CD4-positive, alpha-beta T cell treated with Interleukin-15 for 4 hours (primary cell): ENCODE measurements at regions not wholly inside any gene's neighbourhood (a gene's known extent, or its start where the extent isn't known, plus 50 kb on each side); places are given as distances from the start of the nearest gene placed in this dataset.

Experiments used
- DNase-seq: peaks from one replicate; pipeline ENCODE4 v3.0.0-alpha.2; 2020; ENCODE audit warnings: low spot score

- no peak for DNase-seq
Measured at GRCh38 chr4:108400309-108400708, 220.1 kb upstream of the RPL34 start.

GRCh38 chr4:108399610-108400265 lies 220.6 kb upstream of the RPL34 start:
- no peak for DNase-seq

GRCh38 chr4:108398836-108399235 lies 221.5 kb upstream of the RPL34 start:
- DNase-seq = no peak

- DNase-seq = no peak
Measured at GRCh38 chr4:108398316-108398715, 222.1 kb upstream of the RPL34 start.

- no peak for DNase-seq
Measured at GRCh38 chr4:108397850-108398249, 222.5 kb upstream of the RPL34 start.

- DNase-seq = no peak
Measured at GRCh38 chr4:108396900-108397497, 223.4 kb upstream of the RPL34 start.

GRCh38 chr4:108395786-108396185 lies 224.6 kb upstream of the RPL34 start:
- no peak for DNase-seq

GRCh38 chr4:108393890-108394472 lies 225.2 kb upstream of the LEF1 start:
- DNase-seq = no peak

GRCh38 chr4:108391701-108392455 lies 223.1 kb upstream of the LEF1 start:
- no peak for DNase-seq

GRCh38 chr4:108385076-108385475 lies 216.3 kb upstream of the LEF1 start:
- no peak for DNase-seq

GRCh38 chr4:108384544-108384943 lies 215.8 kb upstream of the LEF1 start:
- no peak for DNase-seq

- no peak for DNase-seq
Measured at GRCh38 chr4:108383157-108383556, 214.4 kb upstream of the LEF1 start.

GRCh38 chr4:108382751-108383150 lies 214.0 kb upstream of the LEF1 start:
- DNase-seq = no peak

- no peak for DNase-seq
Measured at GRCh38 chr4:108378164-108378563, 209.4 kb upstream of the LEF1 start.

GRCh38 chr4:108377021-108377420 lies 208.3 kb upstream of the LEF1 start:
- no peak for DNase-seq

GRCh38 chr4:108375434-108375833 lies 206.7 kb upstream of the LEF1 start:
- DNase-seq = no peak

GRCh38 chr4:108372681-108373080 lies 203.9 kb upstream of the LEF1 start:
- DNase-seq = peak; percentile 25

GRCh38 chr4:108371282-108371681 lies 202.6 kb upstream of the LEF1 start:
- no peak for DNase-seq

GRCh38 chr4:108370291-108371141 lies 201.8 kb upstream of the LEF1 start:
- DNase-seq = no peak

GRCh38 chr4:108369035-108369655 lies 200.4 kb upstream of the LEF1 start:
- no peak for DNase-seq

- no peak for DNase-seq
Measured at GRCh38 chr4:108367751-108368150, 199.0 kb upstream of the LEF1 start.

GRCh38 chr4:108366716-108367115 lies 198.0 kb upstream of the LEF1 start:
- no peak for DNase-seq
